ENCODE measurements at regions not wholly inside any gene's neighbourhood (a gene's known extent, or its start where the extent isn't known, plus 50 kb on each side); places are given as distances from the start of the nearest gene placed in this dataset.

DNA sequence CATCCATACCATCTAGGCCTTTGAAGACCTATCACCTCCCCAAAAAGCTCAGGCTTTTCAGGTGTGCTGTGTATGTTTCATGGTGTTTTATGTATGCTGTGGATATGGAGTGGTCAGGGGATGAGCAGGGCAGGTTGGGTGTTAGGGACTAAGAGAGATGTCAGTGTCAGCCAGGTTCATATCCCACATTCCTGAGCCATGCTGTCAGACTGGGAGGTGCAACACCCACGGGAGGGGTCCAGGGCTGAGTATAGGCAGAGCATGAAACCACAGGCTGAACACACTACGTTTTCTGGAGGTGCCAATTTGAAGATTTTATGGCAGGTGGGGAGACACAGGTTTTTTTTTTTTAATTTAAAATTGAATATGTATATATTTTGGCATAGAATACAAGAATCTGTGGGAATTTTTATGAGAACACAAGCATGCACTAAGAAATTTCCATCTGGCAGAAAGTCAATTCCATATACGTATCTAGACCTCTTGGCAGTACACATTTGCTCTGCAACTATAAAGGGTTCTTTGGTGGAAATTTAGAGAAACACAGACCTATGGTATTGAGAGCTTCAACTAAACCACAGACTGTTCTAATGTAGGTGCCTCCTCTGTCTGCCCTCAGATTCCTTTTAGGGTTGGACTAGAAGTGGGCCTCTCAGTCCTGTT, 101.9 kb upstream of the RNU6-1 start (continued):
- no peak for TF ChIP-seq STAT1 (IDR thresholded peaks at IDR 0.05; ENCODE audit: unreplicated experiment)
- TF ChIP-seq CREB1 (CRISPR knock-in tag; IDR thresholded peaks at IDR 0.05; ENCODE audit: low read depth) = no peak
- TF ChIP-seq, protein P1, sequence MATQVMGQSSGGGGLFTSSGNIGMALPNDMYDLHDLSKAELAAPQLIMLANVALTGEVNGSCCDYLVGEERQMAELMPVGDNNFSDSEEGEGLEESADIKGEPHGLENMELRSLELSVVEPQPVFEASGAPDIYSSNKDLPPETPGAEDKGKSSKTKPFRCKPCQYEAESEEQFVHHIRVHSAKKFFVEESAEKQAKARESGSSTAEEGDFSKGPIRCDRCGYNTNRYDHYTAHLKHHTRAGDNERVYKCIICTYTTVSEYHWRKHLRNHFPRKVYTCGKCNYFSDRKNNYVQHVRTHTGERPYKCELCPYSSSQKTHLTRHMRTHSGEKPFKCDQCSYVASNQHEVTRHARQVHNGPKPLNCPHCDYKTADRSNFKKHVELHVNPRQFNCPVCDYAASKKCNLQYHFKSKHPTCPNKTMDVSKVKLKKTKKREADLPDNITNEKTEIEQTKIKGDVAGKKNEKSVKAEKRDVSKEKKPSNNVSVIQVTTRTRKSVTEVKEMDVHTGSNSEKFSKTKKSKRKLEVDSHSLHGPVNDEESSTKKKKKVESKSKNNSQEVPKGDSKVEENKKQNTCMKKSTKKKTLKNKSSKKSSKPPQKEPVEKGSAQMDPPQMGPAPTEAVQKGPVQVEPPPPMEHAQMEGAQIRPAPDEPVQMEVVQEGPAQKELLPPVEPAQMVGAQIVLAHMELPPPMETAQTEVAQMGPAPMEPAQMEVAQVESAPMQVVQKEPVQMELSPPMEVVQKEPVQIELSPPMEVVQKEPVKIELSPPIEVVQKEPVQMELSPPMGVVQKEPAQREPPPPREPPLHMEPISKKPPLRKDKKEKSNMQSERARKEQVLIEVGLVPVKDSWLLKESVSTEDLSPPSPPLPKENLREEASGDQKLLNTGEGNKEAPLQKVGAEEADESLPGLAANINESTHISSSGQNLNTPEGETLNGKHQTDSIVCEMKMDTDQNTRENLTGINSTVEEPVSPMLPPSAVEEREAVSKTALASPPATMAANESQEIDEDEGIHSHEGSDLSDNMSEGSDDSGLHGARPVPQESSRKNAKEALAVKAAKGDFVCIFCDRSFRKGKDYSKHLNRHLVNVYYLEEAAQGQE (IDR thresholded peaks at IDR 0.05; ENCODE audit: unreplicated experiment) = no peak
- TF ChIP-seq EZH2 (IDR thresholded peaks at IDR 0.05; ENCODE audit: low read depth, unreplicated experiment) = no peak
- no peak for TF ChIP-seq ZNF331 (CRISPR knock-in tag; IDR thresholded peaks at IDR 0.05; ENCODE audit: low read depth)

DNA sequence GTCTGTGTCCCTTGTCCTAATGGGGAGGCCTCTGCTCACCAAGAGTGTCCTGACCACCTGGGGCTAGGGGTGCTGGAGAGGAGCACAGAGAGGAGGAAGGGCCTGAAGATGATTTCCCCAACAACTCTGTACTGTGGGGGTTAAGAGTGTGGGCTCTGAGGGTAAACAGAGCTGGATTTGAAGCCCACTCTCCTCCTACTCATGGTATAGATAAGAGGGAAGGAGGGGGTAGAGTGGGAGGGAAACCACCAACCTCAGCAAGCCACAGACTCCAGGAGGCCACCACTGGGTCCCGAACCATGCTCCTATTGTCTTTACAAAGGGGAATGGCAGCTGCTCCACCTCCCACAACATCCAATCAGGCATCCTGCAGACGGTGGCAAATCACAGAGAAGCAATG, 103.6 kb upstream of the RNU6-1 start:
- no peak overlapping the region for H3K4me2 ChIP-seq
- Mint-ChIP-seq H3K9me3 (peaks cover 2% of the 10 kb centered on the region; the same call in 1 of the 3 replicates), H3K27ac (no peak overlapping the region), H3K27me3 (ENCODE audit: insufficient read depth, low read depth, poor library complexity) (peaks cover 4% of the 10 kb centered on the region), H3K4me1 (peaks cover 24% of the 10 kb centered on the region), H3K36me3 (ENCODE audit: low read depth) (no peaks in the 10 kb centered on the region), H3K4me3 (no peak overlapping the region)
- H3K27me3 ChIP-seq (ENCODE audit: insufficient read depth) = no peaks in the 10 kb centered on the region
- H3F3A ChIP-seq (replicated peaks; ENCODE audit: low read depth) = no peaks in the 10 kb centered on the region
- H3K36me3 ChIP-seq (ENCODE audit: insufficient read depth) = no peaks in the 10 kb centered on the region
- no peaks in the 10 kb centered on the region for H4K20me1 ChIP-seq (replicated peaks; ENCODE audit: insufficient read depth)
- DNase-seq (ENCODE audit: low spot score) (no peak), ATAC-seq (no peak)
- H2AFZ ChIP-seq = no peak overlapping the region
- peaks cover 10% of the 10 kb centered on the region for H3K4me1 ChIP-seq (ENCODE audit: insufficient read depth)
- no peak overlapping the region for H3K27ac ChIP-seq (ENCODE audit: low read depth)
- TF ChIP-seq, protein P2, sequence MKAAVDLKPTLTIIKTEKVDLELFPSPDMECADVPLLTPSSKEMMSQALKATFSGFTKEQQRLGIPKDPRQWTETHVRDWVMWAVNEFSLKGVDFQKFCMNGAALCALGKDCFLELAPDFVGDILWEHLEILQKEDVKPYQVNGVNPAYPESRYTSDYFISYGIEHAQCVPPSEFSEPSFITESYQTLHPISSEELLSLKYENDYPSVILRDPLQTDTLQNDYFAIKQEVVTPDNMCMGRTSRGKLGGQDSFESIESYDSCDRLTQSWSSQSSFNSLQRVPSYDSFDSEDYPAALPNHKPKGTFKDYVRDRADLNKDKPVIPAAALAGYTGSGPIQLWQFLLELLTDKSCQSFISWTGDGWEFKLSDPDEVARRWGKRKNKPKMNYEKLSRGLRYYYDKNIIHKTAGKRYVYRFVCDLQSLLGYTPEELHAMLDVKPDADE (IDR thresholded peaks at IDR 0.05) = no peak
- TF ChIP-seq ZNF114 (CRISPR knock-in tag; IDR thresholded peaks at IDR 0.05) (no peak), ZNF331 (CRISPR knock-in tag; IDR thresholded peaks at IDR 0.05; ENCODE audit: low read depth) (no peak), JUNB (IDR thresholded peaks at IDR 0.05; ENCODE audit: unreplicated experiment) (no peak)
- H3K9me2 ChIP-seq (ENCODE audit: insufficient read depth) = no peaks in the 10 kb centered on the region
- H3K4me3 ChIP-seq = no peak overlapping the region
- H3K79me2 ChIP-seq (replicated peaks; ENCODE audit: insufficient read depth) = no peaks in the 10 kb centered on the region
